ENCODE measurements at regions not wholly inside any gene's neighbourhood (a gene's known extent, or its start where the extent isn't known, plus 50 kb on each side); places are given as distances from the start of the nearest gene placed in this dataset.

- Histone ChIP-seq H3K27me3 (no peaks in the 10 kb centered on the region), H3K36me3 (no peaks in the 10 kb centered on the region), H3K9ac (no peak overlapping the region), H3K4me1 (peaks cover 22 to 52% (median 28%) of the 10 kb centered on the region in 10 experiments), H3K4me3 (no peak overlapping the region), H3K4me2 (peak overlapping the region in 2 of 11 experiments; percentile 46 to 80; a peak in 4 of 22 replicates), H3K9me3 (replicated peaks in 1 of 11) (peaks cover 14 to 38% (median 29%) of the 10 kb centered on the region in 11 experiments), H4K20me1 (no peaks in the 10 kb centered on the region), H3K27ac (peak overlapping the region in 2 of 11 experiments; percentile 3 to 13; a peak in 1 of 22 replicates)
- no peak for TF ChIP-seq Cebpa-rat (IDR thresholded peaks at IDR 0.05)
Measured at GRCh38 chr13:22128441-22129408, 457.9 kb downstream of the FGF9 start.

- no peak overlapping the region for H3K4me2 ChIP-seq
Measured at GRCh38 chr13:22130254-22130653, 459.4 kb downstream of the FGF9 start.

GRCh38 chr13:22134261-22134660, 463.4 kb downstream of the FGF9 start:
- Histone ChIP-seq H3K27ac (no peak overlapping the region), H3K4me2 (no peak overlapping the region), H3K9me3 (replicated peaks in 1 of 11) (peaks cover 8 to 26% (median 20%) of the 10 kb centered on the region in 11 experiments), H3K9ac (no peak overlapping the region), H3K4me1 (peaks cover 0 to 26% (median 2%) of the 10 kb centered on the region in 10 experiments; a peak in 8 of 20 replicates), H3K27me3 (no peaks in the 10 kb centered on the region), H3K36me3 (no peaks in the 10 kb centered on the region), H3K4me3 (no peak overlapping the region), H4K20me1 (no peaks in the 10 kb centered on the region)
- TF ChIP-seq Cebpa-rat (IDR thresholded peaks at IDR 0.05), result no peak

More at GRCh38 chr13:22130254-22130653, 459.4 kb downstream of the FGF9 start:
- H4K20me1 ChIP-seq, result no peaks in the 10 kb centered on the region
- no peak overlapping the region for H3K9ac ChIP-seq
- peaks cover 22 to 47% (median 27%) of the 10 kb centered on the region in 10 experiments for H3K4me1 ChIP-seq
- H3K36me3 ChIP-seq, result no peaks in the 10 kb centered on the region
- no peak overlapping the region for H3K27ac ChIP-seq
- no peak for TF ChIP-seq Cebpa-rat (IDR thresholded peaks at IDR 0.05)
- H3K9me3 ChIP-seq (replicated peaks in 1 of 11), result peaks cover 14 to 38% (median 29%) of the 10 kb centered on the region in 11 experiments
- no peaks in the 10 kb centered on the region for H3K27me3 ChIP-seq
- H3K4me3 ChIP-seq, result no peak overlapping the region

- H3K4me1 ChIP-seq, result peaks cover 0 to 19% (median 0%) of the 10 kb centered on the region in 10 experiments; a peak in 4 of 20 replicates
- peaks cover 0 to 18% (median 12%) of the 10 kb centered on the region in 11 experiments; a peak in 18 of 22 replicates for H3K9me3 ChIP-seq (replicated peaks in 1 of 11)
- no peaks in the 10 kb centered on the region for H3K27me3 ChIP-seq
- H3K4me3 ChIP-seq, result no peak overlapping the region
- no peaks in the 10 kb centered on the region for H4K20me1 ChIP-seq
- H3K9ac ChIP-seq, result no peak overlapping the region
- H3K27ac ChIP-seq, result no peak overlapping the region
- no peaks in the 10 kb centered on the region for H3K36me3 ChIP-seq
- H3K4me2 ChIP-seq, result no peak overlapping the region
- no peak for TF ChIP-seq Cebpa-rat (IDR thresholded peaks at IDR 0.05)
Measured at GRCh38 chr13:22135446-22135845, 464.6 kb downstream of the FGF9 start.

- Histone ChIP-seq H3K9ac (no peak overlapping the region), H3K27ac (no peak overlapping the region), H3K36me3 (no peaks in the 10 kb centered on the region), H3K4me3 (no peak overlapping the region), H3K9me3 (replicated peaks in 1 of 11) (0 out of 22 replicates have a peak, but pooled peaks cover 0 to 4% (median 0%) of the 10 kb centered on the region in 11 experiments), H3K27me3 (no peaks in the 10 kb centered on the region), H4K20me1 (no peaks in the 10 kb centered on the region), H3K4me2 (peak overlapping the region in 2 of 11 experiments; percentile 1 to 39; a peak in 2 of 22 replicates), H3K4me1 (peaks cover 0 to 14% (median 11%) of the 10 kb centered on the region in 10 experiments; a peak in 7 of 20 replicates)
- TF ChIP-seq Cebpa-rat (IDR thresholded peaks at IDR 0.05), result no peak
Measured at GRCh38 chr13:22137361-22138050, 466.6 kb downstream of the FGF9 start.

GRCh38 chr13:22138947-22139346, 468.1 kb downstream of the FGF9 start:
- peaks cover 0 to 8% (median 0%) of the 10 kb centered on the region in 11 experiments; a peak in 1 of 22 replicates for H3K9me3 ChIP-seq (replicated peaks in 1 of 11)
- H3K27me3 ChIP-seq, result no peaks in the 10 kb centered on the region
- H4K20me1 ChIP-seq, result no peaks in the 10 kb centered on the region
- H3K27ac ChIP-seq, result no peak overlapping the region
- no peak overlapping the region for H3K9ac ChIP-seq
- H3K4me2 ChIP-seq, result no peak overlapping the region
- TF ChIP-seq Cebpa-rat (IDR thresholded peaks at IDR 0.05), result no peak
- H3K36me3 ChIP-seq, result no peaks in the 10 kb centered on the region
- peaks cover 0 to 14% (median 11%) of the 10 kb centered on the region in 10 experiments; a peak in 7 of 20 replicates for H3K4me1 ChIP-seq
- no peak overlapping the region for H3K4me3 ChIP-seq

- Histone ChIP-seq H3K9ac (no peak overlapping the region), H3K27me3 (no peaks in the 10 kb centered on the region), H3K4me3 (no peak overlapping the region), H3K36me3 (no peaks in the 10 kb centered on the region), H3K4me2 (0 out of 22 replicates have a peak overlapping the region, but pooled peaks of 2 of the 11 experiments have one; percentile 3 to 21), H3K27ac (no peak overlapping the region), H3K4me1 (peaks cover 0 to 14% (median 11%) of the 10 kb centered on the region in 10 experiments; a peak in 7 of 20 replicates), H3K9me3 (replicated peaks in 1 of 11) (peaks cover 0 to 23% (median 6%) of the 10 kb centered on the region in 11 experiments; a peak in 4 of 22 replicates), H4K20me1 (no peaks in the 10 kb centered on the region)
- TF ChIP-seq Cebpa-rat (IDR thresholded peaks at IDR 0.05), result no peak
Measured at GRCh38 chr13:22141716-22142115, 470.8 kb downstream of the FGF9 start.

- H3K36me3 ChIP-seq, result no peaks in the 10 kb centered on the region
- no peak overlapping the region for H3K9ac ChIP-seq
- H4K20me1 ChIP-seq, result no peaks in the 10 kb centered on the region
- H3K4me2 ChIP-seq, result no peak overlapping the region
- peaks cover 6 to 43% (median 18%) of the 10 kb centered on the region in 11 experiments; a peak in 18 of 22 replicates for H3K9me3 ChIP-seq (replicated peaks in 1 of 11)
- TF ChIP-seq Cebpa-rat (IDR thresholded peaks at IDR 0.05), result no peak
- H3K4me3 ChIP-seq, result no peak overlapping the region
- peaks cover 0 to 14% (median 3%) of the 10 kb centered on the region in 10 experiments; a peak in 6 of 20 replicates for H3K4me1 ChIP-seq
- no peaks in the 10 kb centered on the region for H3K27me3 ChIP-seq
- no peak overlapping the region for H3K27ac ChIP-seq
Measured at GRCh38 chr13:22143671-22144070, 472.8 kb downstream of the FGF9 start.

- H3K4me3 ChIP-seq, result no peak overlapping the region
- peaks cover 0 to 14% (median 2%) of the 10 kb centered on the region in 10 experiments; a peak in 5 of 20 replicates for H3K4me1 ChIP-seq
- H3K36me3 ChIP-seq, result no peaks in the 10 kb centered on the region
- no peak overlapping the region for H3K9ac ChIP-seq
- no peak overlapping the region for H3K27ac ChIP-seq
- no peaks in the 10 kb centered on the region for H3K27me3 ChIP-seq
- no peak overlapping the region for H3K4me2 ChIP-seq
- H4K20me1 ChIP-seq, result no peaks in the 10 kb centered on the region
- no peak for TF ChIP-seq Cebpa-rat (IDR thresholded peaks at IDR 0.05)
- H3K9me3 ChIP-seq (replicated peaks in 1 of 11), result peaks cover 10 to 49% (median 24%) of the 10 kb centered on the region in 11 experiments; a peak in 19 of 22 replicates
Measured at GRCh38 chr13:22144806-22145205, 473.9 kb downstream of the FGF9 start.

All from BLaER1 treated with 17β-estradiol and CSF1 and Interleukin-3, amounts not matched to agents 10 nM and 100 nM (cell line).